CD4-positive, alpha-beta T cell treated with Interleukin-17A for 1 hour (primary cell): ENCODE measurements at regions not wholly inside any gene's neighbourhood (a gene's known extent, or its start where the extent isn't known, plus 50 kb on each side); places are given as distances from the start of the nearest gene placed in this dataset.

Experiments used
- DNase-seq: peaks from one replicate; pipeline ENCODE4 v3.0.0-alpha.2; 2020

- DNase-seq, result no peak
Measured at GRCh38 chr22:49213731-49214352, 613.8 kb downstream of the BRD1 start.

DNA sequence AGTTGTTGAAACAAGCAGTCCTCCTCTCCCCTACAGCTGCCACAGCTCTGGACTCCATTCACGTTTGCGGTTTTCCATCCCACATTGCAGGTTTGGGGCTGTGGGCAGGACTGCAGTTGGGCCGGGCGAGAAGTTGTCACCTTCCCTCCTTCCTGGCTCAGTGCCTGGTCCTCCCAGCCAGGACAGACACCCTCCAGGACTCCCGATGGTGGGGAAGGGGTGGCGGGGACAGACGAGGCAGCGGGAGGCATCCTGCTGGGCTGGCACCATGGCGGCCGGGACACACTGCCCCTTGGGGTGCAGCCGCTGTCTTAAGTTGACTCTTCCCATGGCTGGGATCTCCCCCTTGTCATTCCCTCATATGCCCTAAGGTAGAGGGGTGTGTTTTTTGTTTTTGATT lies 615.2 kb downstream of the BRD1 start:
- DNase-seq, result no peak

- DNase-seq, result no peak
Measured at GRCh38 chr22:49212002-49212401, 615.7 kb downstream of the BRD1 start.

GRCh38 chr22:49211176-49211575 lies 616.5 kb downstream of the BRD1 start:
- no peak for DNase-seq

DNA sequence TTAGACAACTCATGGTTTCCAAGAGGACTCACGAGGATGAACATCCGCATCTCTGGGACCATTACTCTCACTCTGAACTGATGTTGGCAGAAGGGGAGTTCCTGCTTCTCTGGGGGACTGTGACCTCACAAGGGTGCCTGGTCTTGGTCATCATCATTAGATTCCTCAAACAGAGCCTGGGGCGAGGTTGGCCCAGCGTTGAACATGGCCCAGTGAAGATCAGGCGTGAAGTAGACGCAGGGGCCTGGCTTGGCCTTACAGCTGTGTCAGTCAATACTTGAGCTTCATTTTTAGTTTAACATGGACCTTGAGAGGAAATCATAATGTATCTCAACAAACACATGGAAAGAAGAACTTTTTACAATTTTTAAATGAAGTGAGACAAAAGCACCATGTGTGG lies 617.1 kb downstream of the BRD1 start:
- no peak for DNase-seq

DNA sequence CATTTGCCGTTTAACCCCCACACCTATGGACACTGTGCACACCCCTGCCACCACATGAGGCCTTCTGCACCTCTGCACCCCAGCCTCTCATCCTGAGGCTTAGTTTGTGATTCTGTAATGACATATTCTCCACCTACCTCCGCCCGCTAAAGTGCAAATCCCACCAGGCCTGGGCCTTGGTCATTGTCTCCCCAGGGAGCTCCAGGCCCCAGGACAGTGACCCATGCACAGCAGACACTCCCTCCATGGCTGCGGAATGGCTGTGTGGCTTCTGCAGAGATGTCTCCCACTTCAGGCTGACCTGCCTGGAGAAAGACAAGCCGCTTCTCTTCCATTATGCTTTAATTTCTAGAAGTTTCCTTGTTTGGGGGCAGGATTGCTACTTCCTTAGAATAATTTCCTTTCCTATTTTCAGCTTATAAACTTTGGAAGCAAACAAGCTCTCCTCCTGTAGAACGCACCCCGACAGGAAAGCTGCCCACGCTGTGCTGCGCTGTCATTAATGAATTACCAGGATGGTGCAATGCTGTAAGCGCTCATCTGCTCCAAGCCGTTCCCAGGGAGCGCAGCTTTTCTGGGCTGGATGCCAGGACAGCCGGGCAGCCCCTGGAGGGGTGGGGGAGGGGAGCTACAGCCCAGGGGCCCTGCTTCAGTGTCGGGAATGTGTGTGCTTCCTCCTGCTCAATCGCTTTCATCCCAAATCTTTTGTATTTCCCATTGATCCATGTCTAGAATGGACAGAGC lies 618.0 kb downstream of the BRD1 start:
- DNase-seq, result no peak

- no peak for DNase-seq
Measured at GRCh38 chr22:49208768-49209252, 618.9 kb downstream of the BRD1 start.

DNA sequence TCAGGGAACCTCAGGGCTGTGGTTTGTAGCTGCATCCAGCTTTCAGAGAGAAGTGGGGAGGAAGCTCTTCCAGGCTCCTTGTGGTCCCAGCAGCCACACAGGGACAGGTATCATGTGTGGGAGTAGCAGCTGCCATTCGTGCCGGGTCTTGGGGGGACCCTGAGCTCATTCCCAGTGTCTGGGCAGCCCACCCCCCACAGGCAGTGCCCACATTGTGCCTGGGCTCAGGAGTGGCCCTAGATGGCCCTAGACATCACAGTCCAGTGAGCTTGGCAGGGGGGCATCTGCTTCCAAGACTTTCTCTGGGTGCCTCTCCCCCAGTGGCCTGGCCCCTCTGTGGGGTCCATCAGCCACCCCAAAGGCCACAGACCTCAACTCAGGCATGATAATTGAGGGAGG lies 619.7 kb downstream of the BRD1 start:
- no peak for DNase-seq

- DNase-seq, result no peak
Measured at GRCh38 chr22:49207008-49208003, 620.4 kb downstream of the BRD1 start.

DNA sequence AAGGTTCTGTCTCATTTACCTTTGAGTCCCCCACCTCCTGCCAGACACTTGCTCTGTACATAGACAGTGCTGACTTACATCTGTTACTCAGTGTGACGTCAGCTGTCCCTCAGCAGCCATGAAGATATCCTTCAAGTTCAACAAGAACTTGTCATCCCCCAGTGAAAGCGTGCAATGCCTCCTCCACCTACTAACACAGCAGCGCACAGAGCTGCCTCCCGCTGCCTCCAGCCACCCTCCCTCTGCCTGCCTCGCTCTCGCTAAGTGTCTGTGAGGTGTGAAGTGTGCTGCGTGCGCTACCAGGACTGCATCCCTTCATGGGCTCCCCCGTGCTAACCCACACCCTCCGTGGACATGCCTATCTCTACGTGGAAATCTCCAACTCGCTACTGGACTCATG lies 621.4 kb downstream of the BRD1 start:
- DNase-seq, result no peak

DNA sequence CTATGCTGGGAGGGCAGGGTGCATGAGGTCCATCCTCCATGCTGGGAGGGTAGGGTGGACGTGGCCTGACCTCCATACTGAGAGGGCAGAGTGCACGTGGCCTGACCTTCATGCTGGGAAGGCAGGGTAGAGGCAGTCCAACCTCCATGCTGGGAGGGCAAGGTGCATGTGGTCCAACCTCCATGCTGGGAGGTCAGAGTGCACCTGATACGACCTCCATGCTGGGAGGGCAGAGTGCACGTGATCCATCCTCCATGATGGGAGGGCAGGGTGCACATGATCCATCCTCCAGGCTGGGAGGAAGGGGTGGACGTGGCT lies 622.2 kb downstream of the BRD1 start:
- no peak for DNase-seq

DNA sequence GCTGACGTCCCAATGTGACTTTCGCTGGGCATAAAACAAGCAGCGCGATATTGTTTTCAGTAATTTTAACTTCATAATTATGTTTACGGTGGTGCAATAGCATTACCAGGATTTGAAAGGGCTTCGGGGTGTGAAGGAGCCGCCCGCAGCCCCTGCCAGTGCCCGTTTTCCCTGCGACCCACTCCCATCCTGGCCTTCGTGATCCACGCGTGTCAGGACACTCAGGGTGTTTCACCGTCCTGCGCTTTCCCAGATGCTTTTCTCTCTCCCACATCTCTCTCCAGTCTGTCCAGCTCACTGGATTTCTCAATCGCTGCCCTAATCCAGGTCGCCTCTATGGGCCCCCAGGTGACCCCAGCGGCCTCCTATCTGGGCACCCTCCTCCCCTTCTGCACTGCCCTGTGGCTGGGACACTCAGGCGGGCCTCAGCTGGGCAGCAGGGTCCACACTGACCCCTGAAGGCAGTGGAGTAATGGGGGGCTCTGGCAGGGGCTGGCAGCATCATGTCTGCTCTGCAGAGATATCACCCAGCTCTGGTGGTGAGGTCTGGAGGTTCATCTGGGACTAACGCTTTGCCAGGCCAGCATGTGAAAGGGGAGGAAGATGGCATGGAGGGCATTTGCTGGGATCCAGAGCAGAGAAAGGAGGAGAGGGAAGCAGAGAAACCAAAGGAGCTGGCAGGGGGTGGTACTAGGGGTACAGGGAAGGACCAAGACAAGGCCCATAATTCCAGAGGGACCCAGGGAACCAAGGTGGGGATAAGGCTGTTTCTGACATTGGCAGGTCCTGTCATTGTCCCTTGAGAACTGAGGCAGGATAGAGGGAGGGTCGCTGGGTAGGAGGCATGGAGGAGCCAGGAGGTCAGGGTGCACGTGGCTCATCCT lies 622.8 kb downstream of the BRD1 start:
- DNase-seq, result no peak

- DNase-seq, result no peak
Measured at GRCh38 chr22:49203859-49204598, 623.6 kb downstream of the BRD1 start.

- DNase-seq, result no peak
Measured at GRCh38 chr22:49203091-49203858, 624.4 kb downstream of the BRD1 start.

- DNase-seq, result no peak
Measured at GRCh38 chr22:49202226-49202625, 625.4 kb downstream of the BRD1 start.

GRCh38 chr22:49201046-49201970 lies 626.4 kb downstream of the BRD1 start:
- DNase-seq, result no peak

GRCh38 chr22:49199224-49199623 lies 628.4 kb downstream of the BRD1 start:
- no peak for DNase-seq

DNA sequence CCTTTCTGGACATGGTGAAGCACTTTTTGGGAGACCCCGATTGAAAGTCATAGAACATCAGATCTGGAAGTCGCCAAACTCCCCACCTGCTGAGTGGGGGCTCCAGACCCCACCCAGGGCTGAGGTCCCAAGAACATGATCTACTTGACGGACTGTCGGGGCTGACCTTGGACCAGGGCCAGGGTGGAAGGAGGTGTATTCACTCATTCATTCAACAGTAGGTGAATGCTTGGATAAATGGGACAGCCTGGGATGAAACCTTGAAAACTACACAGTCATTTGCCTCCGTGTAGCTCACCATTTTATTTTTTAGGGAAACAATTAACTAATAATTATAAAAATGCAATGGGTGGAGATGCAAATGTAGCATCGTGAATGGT lies 629.0 kb downstream of the BRD1 start:
- DNase-seq, result no peak

- DNase-seq, result no peak
Measured at GRCh38 chr22:49197986-49198704, 629.5 kb downstream of the BRD1 start.
